Natural killer cell (primary cell): ENCODE measurements at regions not wholly inside any gene's neighbourhood (a gene's known extent, or its start where the extent isn't known, plus 50 kb on each side); places are given as distances from the start of the nearest gene placed in this dataset.

Experiments used
- ATAC-seq, 3 donors: fragments of 150-1000 bp in 2 of 3; fragments of 200-7000 bp in 1 of 3; cut with Tn5 transposase; 1 replicate in 1 of 3; 2 replicates in 2 of 3; pipeline ENCODE4 v1.10.0; 2021; ENCODE audit warnings: mild to moderate bottlenecking in 2 of 3, moderate library complexity in 2 of 3
- DNase-seq, 2 donors: peaks; one replicate each; pipeline versions ENCODE4 v3.0.0 to v3.0.0-alpha.2; 2013 to 2021; ENCODE audit warnings: mixed read lengths in 1 of 2
- H3K27ac ChIP-seq: one replicate; pipeline ENCODE4 v1.5.1; 2013; ENCODE audit warnings: mild to moderate bottlenecking, low read length
- H3K27me3 ChIP-seq: one replicate; pipeline ENCODE4 v1.6.1; 2013; ENCODE audit warnings: low read length; ENCODE audit not compliant: control insufficient read depth, insufficient read depth
- H3K36me3 ChIP-seq: one replicate; pipeline ENCODE4 v1.6.1; 2013; ENCODE audit warnings: low read length; ENCODE audit not compliant: control insufficient read depth, insufficient read depth
- H3K4me1 ChIP-seq: one replicate; pipeline ENCODE4 v1.6.1; 2013; ENCODE audit warnings: low read length; ENCODE audit not compliant: control insufficient read depth, insufficient read depth
- H3K4me3 ChIP-seq: one replicate; pipeline ENCODE4 v1.5.1; 2013; ENCODE audit warnings: low read length
- H3K9me3 ChIP-seq: one replicate; pipeline ENCODE4 v1.6.1; 2013; ENCODE audit warnings: low read length; ENCODE audit not compliant: control insufficient read depth, insufficient read depth
- H3K27ac Mint-ChIP-seq, 2 donors: one replicate each; pipeline ENCODE4 v1.8.0; 2022; ENCODE audit warnings: mild to moderate bottlenecking in 2 of 2, mixed read lengths in 2 of 2, moderate library complexity in 1 of 2
- H3K27me3 Mint-ChIP-seq, 2 donors: one replicate each; pipeline ENCODE4 v1.8.0; 2022; ENCODE audit warnings: low read depth in 2 of 2, mixed read lengths in 2 of 2
- H3K36me3 Mint-ChIP-seq: one replicate; pipeline ENCODE4 v1.8.0; 2022; ENCODE audit warnings: mixed read lengths
- H3K4me1 Mint-ChIP-seq, 2 donors: one replicate each; pipeline ENCODE4 v1.8.0; 2022; ENCODE audit warnings: mixed read lengths in 2 of 2
- H3K4me3 Mint-ChIP-seq: one replicate; pipeline ENCODE4 v1.8.0; 2022; ENCODE audit warnings: mild to moderate bottlenecking, moderate library complexity, mixed read lengths
- H3K9me3 Mint-ChIP-seq, 2 donors: one replicate each; pipeline ENCODE4 v1.8.0; 2022; ENCODE audit warnings: mixed read lengths in 2 of 2
- WGBS: methylation state at CpG from one replicate; pipeline ENCODE4 v1.1.7; 2013; ENCODE audit warnings: missing lambda C conversion rate; ENCODE audit not compliant: insufficient coverage; 5-methylcytosine and 5-hydroxymethylcytosine counted together
- intact Hi-C: fragments of 100-400 bp; cut with micrococcal nuclease; formaldehyde crosslinking; loops from one replicate; pipeline ENCODE4 v1.14.2; 2022
- TF ChIP-seq, protein P1 (sequence below): fragments of 200-600 bp; IDR thresholded peaks from one replicate; pipeline ENCODE4 v1.8.0; 2022; ENCODE audit warnings: antibody characterized with exemption

DNA sequence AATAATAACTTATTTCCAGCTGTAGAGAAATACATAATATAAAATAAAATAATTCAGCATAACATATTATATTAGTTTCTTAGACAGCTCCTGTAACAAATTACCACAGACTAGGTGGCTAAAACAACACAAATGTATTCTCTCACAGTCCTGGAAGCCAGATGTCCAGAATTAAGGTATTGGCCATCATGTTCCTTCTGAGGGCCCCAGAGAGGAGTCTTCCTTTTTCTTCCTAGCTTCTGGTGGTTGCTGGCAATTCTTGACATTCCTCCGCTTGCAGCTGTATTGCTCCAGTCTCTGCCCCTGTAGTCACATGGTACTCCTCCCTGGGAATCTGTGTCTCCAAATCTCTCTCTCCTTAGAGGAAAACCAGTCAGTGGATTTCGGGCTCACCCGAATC lies 146.8 kb downstream of the RBM43 start:
- 89% methylated on average over 2 of the region's 3 CpGs for WGBS

DNA sequence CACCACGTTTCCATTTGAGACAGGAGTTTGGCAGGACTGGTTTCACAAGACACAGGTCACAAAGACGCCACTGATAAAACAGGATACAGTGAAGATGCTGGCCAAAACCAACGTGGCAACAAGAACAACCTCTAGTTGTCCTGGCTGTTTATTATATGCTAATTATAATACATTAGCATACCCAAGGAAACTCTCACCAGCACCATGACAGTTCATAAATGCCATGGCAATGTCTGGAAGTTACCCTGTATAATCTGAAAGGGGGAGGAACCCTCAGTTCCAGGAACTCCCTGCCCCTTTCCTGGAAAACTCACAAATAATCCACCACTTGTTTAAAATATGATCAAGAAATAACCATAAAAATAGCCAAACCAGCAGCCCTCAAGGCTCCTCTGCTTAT lies 148.3 kb downstream of the RBM43 start:
- Mint-ChIP-seq H3K9me3 (peaks cover 7 to 8% of the 10 kb centered on the region in 2 donors), H3K4me3 (no peak overlapping the region), H3K27ac (no peak overlapping the region), H3K4me1 (no peaks in the 10 kb centered on the region), H3K36me3 (no peaks in the 10 kb centered on the region), H3K27me3 (peaks cover 0 to 9% of the 10 kb centered on the region in 2 donors)
- no peak for DNase-seq
- Histone ChIP-seq H3K36me3 (no peaks in the 10 kb centered on the region), H3K4me1 (no peaks in the 10 kb centered on the region), H3K27me3 (no peaks in the 10 kb centered on the region), H3K27ac (no peak overlapping the region), H3K4me3 (no peak overlapping the region), H3K9me3 (peaks cover under 1% of the 10 kb centered on the region)
- WGBS, result 75% methylated on average over 2 of the region's 3 CpGs
- no peak for ATAC-seq
- intact Hi-C loops, result no loop called here
- TF ChIP-seq, protein P1, sequence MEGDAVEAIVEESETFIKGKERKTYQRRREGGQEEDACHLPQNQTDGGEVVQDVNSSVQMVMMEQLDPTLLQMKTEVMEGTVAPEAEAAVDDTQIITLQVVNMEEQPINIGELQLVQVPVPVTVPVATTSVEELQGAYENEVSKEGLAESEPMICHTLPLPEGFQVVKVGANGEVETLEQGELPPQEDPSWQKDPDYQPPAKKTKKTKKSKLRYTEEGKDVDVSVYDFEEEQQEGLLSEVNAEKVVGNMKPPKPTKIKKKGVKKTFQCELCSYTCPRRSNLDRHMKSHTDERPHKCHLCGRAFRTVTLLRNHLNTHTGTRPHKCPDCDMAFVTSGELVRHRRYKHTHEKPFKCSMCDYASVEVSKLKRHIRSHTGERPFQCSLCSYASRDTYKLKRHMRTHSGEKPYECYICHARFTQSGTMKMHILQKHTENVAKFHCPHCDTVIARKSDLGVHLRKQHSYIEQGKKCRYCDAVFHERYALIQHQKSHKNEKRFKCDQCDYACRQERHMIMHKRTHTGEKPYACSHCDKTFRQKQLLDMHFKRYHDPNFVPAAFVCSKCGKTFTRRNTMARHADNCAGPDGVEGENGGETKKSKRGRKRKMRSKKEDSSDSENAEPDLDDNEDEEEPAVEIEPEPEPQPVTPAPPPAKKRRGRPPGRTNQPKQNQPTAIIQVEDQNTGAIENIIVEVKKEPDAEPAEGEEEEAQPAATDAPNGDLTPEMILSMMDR, result no peak

More for the DNA sequence above, 146.8 kb downstream of the RBM43 start:
- H3K4me3 ChIP-seq, result no peak overlapping the region
- no peak overlapping the region for H3K27ac ChIP-seq
- ATAC-seq (no peak), DNase-seq (no peak)
- TF ChIP-seq, protein P1, result no peak
- H3K9me3 ChIP-seq, result no peaks in the 10 kb centered on the region
- no peaks in the 10 kb centered on the region for H3K36me3 ChIP-seq
- H3K27me3 ChIP-seq, result no peaks in the 10 kb centered on the region
- Mint-ChIP-seq H3K4me3 (no peak overlapping the region), H3K27ac (no peak overlapping the region), H3K36me3 (no peaks in the 10 kb centered on the region), H3K27me3 (peaks cover 0 to 9% of the 10 kb centered on the region in 2 donors), H3K4me1 (no peaks in the 10 kb centered on the region), H3K9me3 (peaks cover 4 to 6% of the 10 kb centered on the region in 2 donors)
- intact Hi-C loops, result no loop called here
- H3K4me1 ChIP-seq, result no peaks in the 10 kb centered on the region

DNA sequence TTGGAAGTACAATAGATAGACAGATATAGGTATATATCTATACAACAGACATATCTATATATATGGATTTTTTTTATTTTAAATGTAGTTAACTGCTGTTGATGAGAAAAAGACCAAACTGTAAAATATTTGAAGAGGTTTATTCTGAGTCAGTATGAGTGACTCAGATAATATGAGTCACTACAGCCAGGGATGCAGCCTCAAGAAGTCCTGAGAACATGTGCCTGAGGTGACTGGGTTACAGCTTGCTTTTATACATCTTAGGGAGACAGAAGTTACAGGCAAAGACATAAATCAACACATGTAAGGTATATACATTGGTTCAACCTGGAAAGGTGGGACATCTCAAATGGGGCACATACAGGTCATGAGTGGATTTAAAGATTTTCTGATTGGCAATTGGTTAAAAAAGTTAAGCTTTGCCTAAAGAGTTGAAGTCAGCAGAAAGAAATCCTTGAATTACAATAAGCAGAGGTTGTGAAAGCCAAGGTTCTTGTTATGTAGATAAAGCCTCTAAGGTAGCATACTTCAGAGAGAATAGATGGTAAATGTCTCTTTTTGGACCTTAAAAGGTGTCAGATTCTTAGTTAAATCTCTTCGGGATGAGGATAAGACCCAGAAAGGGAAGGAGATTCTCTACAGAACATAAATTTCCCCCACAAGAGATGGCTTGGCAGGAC lies 149.9 kb downstream of the RBM43 start:
- H3K36me3 Mint-ChIP-seq, result no peaks in the 10 kb centered on the region
- H3K27ac Mint-ChIP-seq, result no peak overlapping the region
- ATAC-seq (no peak), DNase-seq (no peak)
- Histone ChIP-seq H3K27ac (no peak overlapping the region), H3K27me3 (no peaks in the 10 kb centered on the region), H3K9me3 (peaks cover 2% of the 10 kb centered on the region), H3K36me3 (no peaks in the 10 kb centered on the region), H3K4me3 (no peak overlapping the region), H3K4me1 (no peaks in the 10 kb centered on the region)
- TF ChIP-seq, protein P1, result no peak
- H3K27me3 Mint-ChIP-seq, result peaks cover 0 to 9% of the 10 kb centered on the region in 2 donors
- no peaks in the 10 kb centered on the region for H3K4me1 Mint-ChIP-seq
- H3K4me3 Mint-ChIP-seq, result no peak overlapping the region
- WGBS, result no CpG with 5 or more reads among the region's 1 CpG
- H3K9me3 Mint-ChIP-seq, result peaks cover 5 to 7% of the 10 kb centered on the region in 2 donors
- intact Hi-C loops, result no loop called here
